Heart left ventricle (tissue), 16 donors: ENCODE measurements at regions not wholly inside any gene's neighbourhood (a gene's known extent, or its start where the extent isn't known, plus 50 kb on each side); places are given as distances from the start of the nearest gene placed in this dataset.

Experiments
- ATAC-seq, 4 donors: fragments of 200-7000 bp; cut with Tn5 transposase; one replicate each; pipeline ENCODE4 v1.9.1; 2020 to 2022; ENCODE audit warnings: moderate library complexity in 4 of 4, mild to moderate bottlenecking in 3 of 4, moderate number of reproducible peaks in 1 of 4
- DNase-seq, 5 donors: peaks; one replicate each; pipeline ENCODE4 v3.0.0-alpha.2; 2020
- H3K27ac ChIP-seq, 12 donors: fragments of 200-600 bp; sonication (generic) in 4 of 12; one replicate each; pipeline versions ENCODE4 v1.5.0 to v1.8.0; 2016 to 2022; ENCODE audit warnings: mild to moderate bottlenecking in 2 of 12
- H3K27me3 ChIP-seq, 9 donors: fragments of 200-600 bp; sonication (generic) in 2 of 9; one replicate each; pipeline versions ENCODE4 v1.5.1 to v1.8.0; 2016 to 2022; ENCODE audit warnings: mild to moderate bottlenecking in 3 of 9
- H3K36me3 ChIP-seq, 9 donors: fragments of 200-600 bp; sonication (generic) in 2 of 9; one replicate each; pipeline versions ENCODE4 v1.5.0 to v1.8.0; 2018 to 2022; ENCODE audit warnings: mild to moderate bottlenecking in 2 of 9
- H3K4me1 ChIP-seq, 12 donors: fragments of 200-600 bp; sonication (generic) in 4 of 12; one replicate each; pipeline versions ENCODE4 v1.5.0 to v1.8.0; 2016 to 2022; ENCODE audit warnings: mild to moderate bottlenecking in 3 of 12
- H3K4me3 ChIP-seq, 12 donors: fragments of 200-600 bp; sonication (generic) in 4 of 12; one replicate each; pipeline versions ENCODE4 v1.5.0 to v1.8.0; 2017 to 2022; ENCODE audit warnings: mild to moderate bottlenecking in 9 of 12, moderate library complexity in 4 of 12
- H3K9me3 ChIP-seq, 12 donors: fragments of 200-600 bp; sonication (generic) in 4 of 12; one replicate each; pipeline versions ENCODE4 v1.5.0 to v1.8.0; 2016 to 2022; ENCODE audit warnings: mild to moderate bottlenecking in 1 of 12
- POLR2A ChIP-seq, 2 donors: fragments of 450-650 bp; IDR thresholded peaks; one replicate each; pipeline ENCODE4 v1.6.1; 2017; ENCODE audit warnings: antibody characterized with exemption in 2 of 2, mild to moderate bottlenecking in 2 of 2, moderate library complexity in 2 of 2
- WGBS, 4 donors: extraction: QIAGEN DNeasy Blood & Tissue Kit in 2 of 4; methylation state at CpG; one replicate each; pipeline versions ENCODE4 v1.1.5 to v1.1.7; 2013 to 2018; 5-methylcytosine and 5-hydroxymethylcytosine counted together
- intact Hi-C, 10 donors: fragments of 100-400 bp; cut with DNase I; formaldehyde crosslinking; loops; one replicate each; pipeline versions ENCODE4 v1.11.1 to v1.14.2; 2022
- TF ChIP-seq, protein P1 (sequence below), 12 donors: fragments of 200-600 bp; sonication (generic) in 4 of 12; IDR thresholded peaks; one replicate each; pipeline versions ENCODE4 v1.5.0 to v1.8.0; 2018 to 2022; ENCODE audit warnings: antibody characterized with exemption in 12 of 12, mild to moderate bottlenecking in 5 of 12
- donor health status: ischemic (EF 13 %, LVEDD 7.1; RV severe dilation, severe dysfunction).
- donor health status: healthy with polysubstance abuse.
- donor health status: DM: no; HTN: yes; CAD: no.
- donor health status: DM: no; HTN: no; CAD: no.
- donor health status: ischemic (EF 25% LVEDD 6.9; RV normal size, moderate dysfunction).
- donor health status: ischemic (EF 25% LVEDD 5.7; RV mildly dilated, moderate dysfunction).
- donor health status: healthy.
- donor health status: DM: yes; HTN: yes; CAD: no.
- donor health status: ischemic (EF 35%, LVEDD 5.7; RV mildly dilated, moderate dysfunction).
- donor health status: nonischemic (EF 11% LVEDD 7.7; RV severe dilation, severe dysfunction).
- donor health status: DM: yes; HTN: yes; CAD: no.
- donor health status: PGD.
- donor health status: ischemic (EF 29% LVEDD 5.4; RV normal size, mild dysfunction).
- donor health status: nonischemic (EF 23%, LVEDD 6.1; RV moderate dilation, normal function).

DNA sequence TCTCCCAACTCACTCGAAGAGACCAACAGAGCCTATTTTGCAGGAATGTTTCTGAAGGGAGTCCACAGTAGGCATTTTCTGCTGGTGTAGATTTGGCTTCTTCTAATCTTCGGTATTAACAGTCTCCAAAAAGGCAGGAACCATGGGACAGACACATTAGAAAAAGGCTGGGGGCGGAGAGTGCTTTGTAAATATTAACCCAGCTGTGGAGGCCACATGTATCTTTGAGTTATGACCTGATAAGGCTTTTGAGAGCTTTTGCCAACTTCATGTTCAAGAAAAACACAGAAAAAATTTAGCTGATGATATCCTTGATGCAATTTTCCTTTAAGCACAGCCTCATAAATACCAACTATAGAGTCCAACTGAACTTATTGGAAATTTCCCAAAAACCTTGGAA is 119.4 kb upstream of the TSHZ2 start:
- no peaks in the 10 kb centered on the region for H3K4me1 ChIP-seq
- H3K27ac ChIP-seq = no peak overlapping the region
- no peak for ATAC-seq
- H3K9me3 ChIP-seq = no peaks in the 10 kb centered on the region
- no peak overlapping the region for H3K4me3 ChIP-seq
- TF ChIP-seq, protein P1, sequence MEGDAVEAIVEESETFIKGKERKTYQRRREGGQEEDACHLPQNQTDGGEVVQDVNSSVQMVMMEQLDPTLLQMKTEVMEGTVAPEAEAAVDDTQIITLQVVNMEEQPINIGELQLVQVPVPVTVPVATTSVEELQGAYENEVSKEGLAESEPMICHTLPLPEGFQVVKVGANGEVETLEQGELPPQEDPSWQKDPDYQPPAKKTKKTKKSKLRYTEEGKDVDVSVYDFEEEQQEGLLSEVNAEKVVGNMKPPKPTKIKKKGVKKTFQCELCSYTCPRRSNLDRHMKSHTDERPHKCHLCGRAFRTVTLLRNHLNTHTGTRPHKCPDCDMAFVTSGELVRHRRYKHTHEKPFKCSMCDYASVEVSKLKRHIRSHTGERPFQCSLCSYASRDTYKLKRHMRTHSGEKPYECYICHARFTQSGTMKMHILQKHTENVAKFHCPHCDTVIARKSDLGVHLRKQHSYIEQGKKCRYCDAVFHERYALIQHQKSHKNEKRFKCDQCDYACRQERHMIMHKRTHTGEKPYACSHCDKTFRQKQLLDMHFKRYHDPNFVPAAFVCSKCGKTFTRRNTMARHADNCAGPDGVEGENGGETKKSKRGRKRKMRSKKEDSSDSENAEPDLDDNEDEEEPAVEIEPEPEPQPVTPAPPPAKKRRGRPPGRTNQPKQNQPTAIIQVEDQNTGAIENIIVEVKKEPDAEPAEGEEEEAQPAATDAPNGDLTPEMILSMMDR (IDR thresholded peaks at IDR 0.05) = no peak
- TF ChIP-seq POLR2A (IDR thresholded peaks at IDR 0.05) = no peak
- H3K27me3 ChIP-seq = no peaks in the 10 kb centered on the region
- no peaks in the 10 kb centered on the region for H3K36me3 ChIP-seq
- intact Hi-C loops = no loop called here
- 69 to 79% (median 75%) methylated on average over 3 of the region's 3 CpGs for WGBS, 4 donors
- no peak for DNase-seq

DNA sequence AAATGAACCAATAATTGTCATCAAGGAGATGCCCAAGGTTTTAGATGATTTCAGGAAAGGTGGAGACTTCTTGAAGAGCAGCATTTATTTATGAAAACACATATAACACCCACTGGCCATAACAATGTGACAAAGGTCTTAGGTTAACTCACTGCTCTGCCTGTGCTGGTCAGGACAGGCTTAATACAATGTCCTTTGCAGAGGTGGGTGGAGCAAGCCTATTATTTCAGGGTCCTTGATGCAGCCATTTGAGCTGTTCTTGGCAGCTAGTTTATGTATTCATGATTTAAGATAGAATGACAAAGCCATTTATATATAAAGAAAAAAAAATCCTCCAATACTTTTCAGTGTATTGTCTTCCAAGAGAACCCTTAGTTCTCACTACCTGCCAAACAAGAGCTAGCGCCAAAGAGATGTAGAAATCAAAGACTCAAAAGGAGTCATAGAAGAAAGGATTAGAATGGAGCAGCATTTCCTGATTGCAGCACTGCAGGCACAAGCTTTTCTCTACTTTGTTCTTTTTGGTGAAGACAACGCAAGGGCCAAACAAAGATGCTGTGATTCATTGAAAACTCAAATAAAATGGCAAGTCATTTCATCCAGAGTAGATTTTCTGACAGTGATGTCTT is 124.3 kb upstream of the TSHZ2 start:
- 82 to 88% (median 86%) methylated on average over 2 of the region's 2 CpGs for WGBS, 4 donors
- peaks cover 0 to 3% (median 0%) of the 10 kb centered on the region in 9 donors for H3K27me3 ChIP-seq
- ATAC-seq (no peak), DNase-seq (no peak)
- no peaks in the 10 kb centered on the region for H3K4me1 ChIP-seq
- intact Hi-C loops = no loop called here
- H3K36me3 ChIP-seq = no peaks in the 10 kb centered on the region
- H3K27ac ChIP-seq = no peak overlapping the region
- H3K9me3 ChIP-seq = no peaks in the 10 kb centered on the region
- TF ChIP-seq, protein P1 (IDR thresholded peaks at IDR 0.05) = no peak
- no peak for TF ChIP-seq POLR2A (IDR thresholded peaks at IDR 0.05)
- H3K4me3 ChIP-seq = no peak overlapping the region

DNA sequence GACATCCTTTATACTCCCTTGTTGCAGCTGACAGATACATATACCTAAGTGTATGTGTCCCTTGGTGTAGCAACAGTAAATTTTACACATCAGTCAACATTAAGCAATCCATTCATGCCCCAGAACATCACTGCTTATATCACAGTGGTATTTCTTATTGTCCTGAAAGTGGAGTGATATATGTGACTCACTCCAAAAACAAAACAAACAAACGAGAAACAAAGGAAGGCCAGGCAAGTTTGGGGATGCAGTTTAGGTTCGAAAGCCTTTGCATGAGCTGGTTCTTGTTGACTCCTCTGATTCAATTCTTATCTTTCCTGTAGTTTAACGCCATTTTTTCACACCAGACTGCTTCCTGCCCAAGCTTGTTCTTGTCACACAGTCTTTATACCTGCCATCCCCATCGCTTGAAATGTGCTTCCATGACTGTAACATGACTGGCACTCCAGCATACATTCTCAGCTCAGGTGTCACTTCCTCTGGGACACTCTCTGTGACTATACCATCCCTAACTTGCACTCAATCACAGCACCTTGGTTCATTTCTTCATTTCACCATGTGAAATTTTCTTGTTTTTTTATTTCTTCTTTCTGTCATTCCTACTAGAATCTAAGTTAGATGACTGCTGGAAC is 125.0 kb upstream of the TSHZ2 start:
- DNase-seq (no peak), ATAC-seq (no peak)
- intact Hi-C loops = no loop called here
- TF ChIP-seq POLR2A (IDR thresholded peaks at IDR 0.05) = no peak
- TF ChIP-seq, protein P1 (IDR thresholded peaks at IDR 0.05) = no peak
- Histone ChIP-seq H3K4me1 (no peaks in the 10 kb centered on the region), H3K4me3 (no peak overlapping the region), H3K27ac (no peak overlapping the region), H3K27me3 (peaks cover 0 to 3% (median 0%) of the 10 kb centered on the region in 9 donors), H3K36me3 (no peaks in the 10 kb centered on the region), H3K9me3 (no peaks in the 10 kb centered on the region)
- 58 to 72% (median 68%) methylated on average over 4 of the region's 4 CpGs for WGBS, 4 donors

DNA sequence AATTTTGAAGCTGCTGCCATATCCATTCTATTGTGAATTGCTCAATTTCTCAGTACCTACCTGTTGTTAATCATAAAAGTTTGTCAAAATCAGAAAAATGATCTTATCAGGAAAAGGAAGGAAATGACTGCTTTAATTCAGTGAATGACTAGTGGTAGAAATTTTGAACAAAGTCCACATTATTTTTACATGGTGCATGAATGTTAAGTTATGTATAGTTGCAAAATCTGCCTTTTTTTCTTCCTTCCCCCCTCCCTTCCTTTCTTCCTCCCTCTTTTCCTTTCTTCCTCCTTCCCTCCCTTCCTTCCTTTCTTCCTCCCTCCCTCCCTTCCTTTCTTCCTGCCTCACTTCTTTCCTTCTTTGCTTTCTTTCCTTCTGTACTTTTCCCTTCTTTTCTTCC is 127.1 kb upstream of the TSHZ2 start:
- intact Hi-C loops = no loop called here
- no peak for ATAC-seq

More for the DNA sequence above, 127.1 kb upstream of the TSHZ2 start:
- no peak for TF ChIP-seq POLR2A (IDR thresholded peaks at IDR 0.05)
- TF ChIP-seq, protein P1 (IDR thresholded peaks at IDR 0.05) = no peak
- no peaks in the 10 kb centered on the region for H3K36me3 ChIP-seq
- DNase-seq = no peak
- H3K27me3 ChIP-seq = peaks cover 0 to 3% (median 0%) of the 10 kb centered on the region in 9 donors
- no peaks in the 10 kb centered on the region for H3K4me1 ChIP-seq
- H3K4me3 ChIP-seq = no peak overlapping the region
- no peaks in the 10 kb centered on the region for H3K9me3 ChIP-seq
- H3K27ac ChIP-seq = no peak overlapping the region
